Suprapubic skin (tissue), 4 donors: ENCODE measurements at regions not wholly inside any gene's neighbourhood (a gene's known extent, or its start where the extent isn't known, plus 50 kb on each side); places are given as distances from the start of the nearest gene placed in this dataset.
A peak's percentile ranks its signal among the peaks of the same experiment; 100 is the strongest.

Source experiments
- DNase-seq, 2 donors: peaks; one replicate each; pipeline ENCODE4 v3.0.0-alpha.2; 2019; ENCODE audit warnings: low spot score in 2 of 2
- H3K27ac ChIP-seq: fragments of 200-600 bp; sonication (generic); one replicate; pipeline ENCODE4 v1.5.1; 2019
- H3K27me3 ChIP-seq: fragments of 200-600 bp; sonication (generic); one replicate; pipeline ENCODE4 v1.5.1; 2019
- H3K36me3 ChIP-seq: fragments of 200-600 bp; sonication (generic); one replicate; pipeline ENCODE4 v1.5.1; 2019
- H3K4me1 ChIP-seq: fragments of 200-600 bp; sonication (generic); one replicate; pipeline ENCODE4 v1.5.1; 2019
- H3K4me3 ChIP-seq: fragments of 200-600 bp; sonication (generic); one replicate; pipeline ENCODE4 v1.5.1; 2019; ENCODE audit warnings: mild to moderate bottlenecking
- H3K9me3 ChIP-seq: fragments of 200-600 bp; sonication (generic); one replicate; pipeline ENCODE4 v1.5.1; 2019
- CTCF ChIP-seq, 2 donors: fragments of 200-600 bp in 1 of 2; fragments of 450-650 bp in 1 of 2; sonication (generic) in 1 of 2; IDR thresholded peaks; one replicate each; pipeline ENCODE4 v1.5.1; 2016 to 2019; ENCODE audit warnings: antibody characterized with exemption in 2 of 2, mild to moderate bottlenecking in 1 of 2, moderate library complexity in 1 of 2
- EP300 ChIP-seq: sonication (generic); formaldehyde crosslinking; IDR thresholded peaks from one replicate; pipeline ENCODE4 v1.6.1; 2017; ENCODE audit warnings: antibody characterized with exemption
- POLR2A ChIP-seq, 2 donors: fragments of 450-650 bp; IDR thresholded peaks; one replicate each; pipeline ENCODE4 v1.6.1; 2017; ENCODE audit warnings: antibody characterized with exemption in 2 of 2, mild to moderate bottlenecking in 2 of 2, moderate library complexity in 2 of 2
- POLR2AphosphoS5 ChIP-seq, 3 donors: sonication (generic); formaldehyde crosslinking; IDR thresholded peaks; one replicate each; pipeline ENCODE4 v1.6.1; 2017; ENCODE audit warnings: antibody characterized with exemption in 3 of 3
- WGBS: methylation state at CpG from one replicate; pipeline ENCODE4 v1.1.5; 2018; 5-methylcytosine and 5-hydroxymethylcytosine counted together

GRCh38 chr20:53711333-53712211, 117.9 kb upstream of the ZNF217 start:
- 83% methylated on average over 11 of the region's 11 CpGs for WGBS
- H3K27ac ChIP-seq = no peak overlapping the region
- no peaks in the 10 kb centered on the region for H3K27me3 ChIP-seq
- H3K4me3 ChIP-seq = no peak overlapping the region
- H3K36me3 ChIP-seq = no peaks in the 10 kb centered on the region
- TF ChIP-seq POLR2AphosphoS5 (IDR thresholded peaks at IDR 0.05) (no peak), CTCF (IDR thresholded peaks at IDR 0.05) (no peak), POLR2A (IDR thresholded peaks at IDR 0.05) (no peak), EP300 (no peak)
- DNase-seq = no peak
- no peaks in the 10 kb centered on the region for H3K9me3 ChIP-seq
- peaks cover 13% of the 10 kb centered on the region for H3K4me1 ChIP-seq

- Histone ChIP-seq H3K27ac (peak overlapping the region; percentile 11), H3K4me3 (no peak overlapping the region), H3K27me3 (no peaks in the 10 kb centered on the region), H3K9me3 (no peaks in the 10 kb centered on the region), H3K36me3 (no peaks in the 10 kb centered on the region), H3K4me1 (peaks cover 13% of the 10 kb centered on the region)
- TF ChIP-seq POLR2A (IDR thresholded peaks at IDR 0.05) (no peak), CTCF (IDR thresholded peaks at IDR 0.05) (no peak), POLR2AphosphoS5 (IDR thresholded peaks at IDR 0.05) (no peak), EP300 (no peak)
- 62% methylated on average over 6 of the region's 6 CpGs for whole genome bisulfite sequencing
- no peak for DNase-seq
Observed at GRCh38 chr20:53708129-53708968, 114.7 kb upstream of the ZNF217 start.

- Histone ChIP-seq H3K9me3 (no peaks in the 10 kb centered on the region), H3K4me1 (peaks cover 13% of the 10 kb centered on the region), H3K4me3 (no peak overlapping the region), H3K27me3 (no peaks in the 10 kb centered on the region), H3K27ac (no peak overlapping the region), H3K36me3 (no peaks in the 10 kb centered on the region)
- TF ChIP-seq POLR2A (IDR thresholded peaks at IDR 0.05) (no peak), POLR2AphosphoS5 (IDR thresholded peaks at IDR 0.05) (no peak), EP300 (no peak), CTCF (IDR thresholded peaks at IDR 0.05) (no peak)
- DNase-seq = no peak
- 72% methylated on average over 6 of the region's 6 CpGs for WGBS
Observed at GRCh38 chr20:53707371-53708055, 113.9 kb upstream of the ZNF217 start.

- WGBS = 45% methylated on average over 6 of the region's 6 CpGs
- Histone ChIP-seq H3K9me3 (no peaks in the 10 kb centered on the region), H3K27me3 (no peaks in the 10 kb centered on the region), H3K4me3 (no peak overlapping the region), H3K4me1 (peaks cover 13% of the 10 kb centered on the region), H3K36me3 (no peaks in the 10 kb centered on the region), H3K27ac (no peak overlapping the region)
- no peak for TF ChIP-seq EP300
- TF ChIP-seq CTCF (IDR thresholded peaks at IDR 0.05) = no peak
- no peak for TF ChIP-seq POLR2AphosphoS5 (IDR thresholded peaks at IDR 0.05)
- TF ChIP-seq POLR2A (IDR thresholded peaks at IDR 0.05) = no peak
- DNase-seq = no peak
Observed at GRCh38 chr20:53706466-53707370, 113.1 kb upstream of the ZNF217 start.
